ENCODE measurements at regions not wholly inside any gene's neighbourhood (a gene's known extent, or its start where the extent isn't known, plus 50 kb on each side); places are given as distances from the start of the nearest gene placed in this dataset.

DNA sequence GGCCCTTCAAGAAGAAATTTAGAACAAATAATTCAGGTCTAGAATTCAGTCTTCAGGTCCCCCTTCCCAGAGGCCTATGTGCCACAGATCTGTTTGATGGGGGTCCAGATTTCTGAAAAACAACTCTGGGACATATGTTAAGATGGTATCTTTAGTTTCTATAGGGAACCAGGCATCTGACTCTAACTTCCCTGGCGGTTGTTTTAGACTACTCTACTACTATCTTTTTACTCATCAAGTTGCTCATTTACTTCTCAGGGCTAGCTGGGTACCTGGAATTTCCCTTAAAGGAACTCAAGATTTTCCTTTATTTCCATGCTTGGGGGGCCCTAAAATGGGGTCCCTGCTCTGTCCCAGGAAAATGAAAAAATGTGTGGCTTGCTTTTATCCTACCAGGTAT, 114.7 kb upstream of the RAB6C start (continued):
- TF ChIP-seq SETDB1 (IDR thresholded peaks at IDR 0.05; ENCODE audit: low read length) = no peak
- no peak for TF ChIP-seq CAMTA2 (CRISPR knock-in tag; conservative IDR thresholded peaks at IDR 0.05)
- TF ChIP-seq ZNF354B (CRISPR knock-in tag; IDR thresholded peaks at IDR 0.05) = no peak
- TF ChIP-seq, protein P1, sequence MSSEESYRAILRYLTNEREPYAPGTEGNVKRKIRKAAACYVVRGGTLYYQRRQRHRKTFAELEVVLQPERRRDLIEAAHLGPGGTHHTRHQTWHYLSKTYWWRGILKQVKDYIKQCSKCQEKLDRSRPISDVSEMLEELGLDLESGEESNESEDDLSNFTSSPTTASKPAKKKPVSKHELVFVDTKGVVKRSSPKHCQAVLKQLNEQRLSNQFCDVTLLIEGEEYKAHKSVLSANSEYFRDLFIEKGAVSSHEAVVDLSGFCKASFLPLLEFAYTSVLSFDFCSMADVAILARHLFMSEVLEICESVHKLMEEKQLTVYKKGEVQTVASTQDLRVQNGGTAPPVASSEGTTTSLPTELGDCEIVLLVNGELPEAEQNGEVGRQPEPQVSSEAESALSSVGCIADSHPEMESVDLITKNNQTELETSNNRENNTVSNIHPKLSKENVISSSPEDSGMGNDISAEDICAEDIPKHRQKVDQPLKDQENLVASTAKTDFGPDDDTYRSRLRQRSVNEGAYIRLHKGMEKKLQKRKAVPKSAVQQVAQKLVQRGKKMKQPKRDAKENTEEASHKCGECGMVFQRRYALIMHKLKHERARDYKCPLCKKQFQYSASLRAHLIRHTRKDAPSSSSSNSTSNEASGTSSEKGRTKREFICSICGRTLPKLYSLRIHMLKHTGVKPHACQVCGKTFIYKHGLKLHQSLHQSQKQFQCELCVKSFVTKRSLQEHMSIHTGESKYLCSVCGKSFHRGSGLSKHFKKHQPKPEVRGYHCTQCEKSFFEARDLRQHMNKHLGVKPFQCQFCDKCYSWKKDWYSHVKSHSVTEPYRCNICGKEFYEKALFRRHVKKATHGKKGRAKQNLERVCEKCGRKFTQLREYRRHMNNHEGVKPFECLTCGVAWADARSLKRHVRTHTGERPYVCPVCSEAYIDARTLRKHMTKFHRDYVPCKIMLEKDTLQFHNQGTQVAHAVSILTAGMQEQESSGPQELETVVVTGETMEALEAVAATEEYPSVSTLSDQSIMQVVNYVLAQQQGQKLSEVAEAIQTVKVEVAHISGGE (CRISPR knock-in tag; IDR thresholded peaks at IDR 0.05) = no peak
- no peak for TF ChIP-seq GTF2A2 (tag; IDR thresholded peaks at IDR 0.05)
- no peak for TF ChIP-seq PHF8 (IDR thresholded peaks at IDR 0.05; ENCODE audit: borderline replicate concordance, low read length)
- no peak for TF ChIP-seq SMAD1 (IDR thresholded peaks at IDR 0.05; ENCODE audit: low read depth, low read length, partially characterized antibody)

DNA sequence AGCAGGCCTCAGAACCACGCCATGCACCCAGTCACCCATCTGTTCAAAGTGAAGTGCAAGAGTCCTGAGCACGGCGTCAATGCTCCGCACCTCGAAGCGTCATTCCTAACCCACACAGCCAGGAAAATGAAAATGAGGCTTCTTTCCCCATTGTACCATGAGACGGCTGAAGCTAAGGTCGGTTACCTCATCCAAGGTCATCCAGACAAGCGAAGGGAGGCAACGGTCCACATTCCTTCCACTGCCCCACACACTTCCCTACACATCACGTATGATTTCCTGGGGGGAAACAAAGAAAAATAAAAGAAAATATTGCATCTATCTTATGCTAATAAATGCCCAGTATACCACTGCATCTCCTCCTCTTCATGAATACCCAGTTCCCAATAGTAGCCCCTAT, 113.5 kb upstream of the RAB6C start:
- no peaks in the 10 kb centered on the region for H3K4me1 ChIP-seq (replicated peaks in 1 of 2; ENCODE audit: control insufficient read depth in 2 of 2, insufficient read depth in 2 of 2, low read length in 2 of 2)
- H3K4me3 ChIP-seq = no peak overlapping the region
- CTCF ChIA-PET (ENCODE audit: low intra/inter-chr PET ratio) = interaction anchor here (0.6 kb wide), 1 partner anchor 17 kb away, joined by 3 read pairs; no protein-coding TSS in a partner anchor
- 5% methylated on average over 11 of the region's 11 CpGs for WGBS (ENCODE audit: insufficient coverage, low coverage, missing lambda C conversion rate)
- POLR2A ChIA-PET = interaction anchor here (0.6 kb wide), 1 partner anchor 23 kb away, joined by 3 read pairs; no protein-coding TSS in a partner anchor
- no peaks in the 10 kb centered on the region for H3K79me2 ChIP-seq (ENCODE audit: control insufficient read depth, insufficient read depth, low read length)
- no peaks in the 10 kb centered on the region for H3K9me3 ChIP-seq (replicated peaks; ENCODE audit: control insufficient read depth, insufficient read depth, low read depth, low read length)
- H3K9me1 ChIP-seq (ENCODE audit: control insufficient read depth, insufficient read depth, low read length) = no peaks in the 10 kb centered on the region
- no peak for FAIRE-seq
- no peak overlapping the region for H3K4me2 ChIP-seq (ENCODE audit: insufficient read depth, low read length)
- intact Hi-C loops (cut with micrococcal nuclease) = no loop called here
- DNase-seq (ENCODE audit: extremely low read depth in 1 of 4, low spot score in 3 of 4) = no peak
- in situ Hi-C loops (cut with MboI) = no loop called here
- no peak overlapping the region for H3K9ac ChIP-seq (ENCODE audit: insufficient read depth in 1 of 2, low read depth in 2 of 2, low read length in 2 of 2)
- H3K27ac ChIP-seq (ENCODE audit: extremely low read depth, low read depth, low read length) = no peak overlapping the region
- BruUV-seq (replicated peaks) = no TSS peak
- H3K36me3 ChIP-seq (ENCODE audit: control insufficient read depth, insufficient read depth, low read length) = no peaks in the 10 kb centered on the region
- no peaks in the 10 kb centered on the region for H4K20me1 ChIP-seq (replicated peaks; ENCODE audit: control insufficient read depth, insufficient read depth, low read length)
- no peak for ATAC-seq
- no peak overlapping the region for H2AFZ ChIP-seq (ENCODE audit: low read depth, low read length)
- H3K27me3 ChIP-seq (ENCODE audit: control insufficient read depth in 2 of 2, insufficient read depth in 2 of 2, low read length in 2 of 2) = peaks cover 3 to 22% of the 10 kb centered on the region in 2 experiments; a peak in 2 of 5 replicates
- TF ChIP-seq PURB (CRISPR knock-in tag; IDR thresholded peaks at IDR 0.05; ENCODE audit: low read depth) = no peak
- no peak for TF ChIP-seq RCOR1 (IDR thresholded peaks at IDR 0.05; ENCODE audit: borderline replicate concordance in 1 of 2, low read depth in 2 of 2, low read length in 2 of 2)
- no peak for TF ChIP-seq TAF7 (tag; IDR thresholded peaks at IDR 0.05)
- no peak for TF ChIP-seq NFE2L1 (tag; IDR thresholded peaks at IDR 0.05; ENCODE audit: borderline replicate concordance, low read depth)
- no peak for TF ChIP-seq NCOA2 (IDR thresholded peaks at IDR 0.05; ENCODE audit: partially characterized antibody in 2 of 2)
- TF ChIP-seq, protein P2, sequence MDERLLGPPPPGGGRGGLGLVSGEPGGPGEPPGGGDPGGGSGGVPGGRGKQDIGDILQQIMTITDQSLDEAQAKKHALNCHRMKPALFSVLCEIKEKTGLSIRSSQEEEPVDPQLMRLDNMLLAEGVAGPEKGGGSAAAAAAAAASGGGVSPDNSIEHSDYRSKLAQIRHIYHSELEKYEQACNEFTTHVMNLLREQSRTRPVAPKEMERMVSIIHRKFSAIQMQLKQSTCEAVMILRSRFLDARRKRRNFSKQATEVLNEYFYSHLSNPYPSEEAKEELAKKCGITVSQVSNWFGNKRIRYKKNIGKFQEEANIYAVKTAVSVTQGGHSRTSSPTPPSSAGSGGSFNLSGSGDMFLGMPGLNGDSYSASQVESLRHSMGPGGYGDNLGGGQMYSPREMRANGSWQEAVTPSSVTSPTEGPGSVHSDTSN (CRISPR knock-in tag; IDR thresholded peaks at IDR 0.05; ENCODE audit: low read depth) = no peak
- TF ChIP-seq, protein P2 (tag; conservative IDR thresholded peaks at IDR 0.05; ENCODE audit: low read depth) = no peak
- TF ChIP-seq, protein P3, sequence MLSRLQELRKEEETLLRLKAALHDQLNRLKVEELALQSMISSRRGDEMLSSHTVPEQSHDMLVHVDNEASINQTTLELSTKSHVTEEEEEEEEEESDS (CRISPR knock-in tag; IDR thresholded peaks at IDR 0.05) = no peak
- TF ChIP-seq NFIX (CRISPR knock-in tag; IDR thresholded peaks at IDR 0.05; ENCODE audit: low read depth) = no peak
- TF ChIP-seq PHTF2 (CRISPR knock-in tag; IDR thresholded peaks at IDR 0.05) = no peak
